NCI-H1417 treated with DMSO at 0.1 percent for 48 hours (cell line): ENCODE measurements at regions not wholly inside any gene's neighbourhood (a gene's known extent, or its start where the extent isn't known, plus 50 kb on each side); places are given as distances from the start of the nearest gene placed in this dataset.
"Not testable (repeated sequence)": the region's sequence is repeated elsewhere in the genome, so short reads cannot be mapped to it uniquely, and the experiment has no call there.

Experiments used
- DNase-seq: peaks from one replicate; lab custom pipeline; 2025; lab: John Stamatoyannopoulos, UW

DNA sequence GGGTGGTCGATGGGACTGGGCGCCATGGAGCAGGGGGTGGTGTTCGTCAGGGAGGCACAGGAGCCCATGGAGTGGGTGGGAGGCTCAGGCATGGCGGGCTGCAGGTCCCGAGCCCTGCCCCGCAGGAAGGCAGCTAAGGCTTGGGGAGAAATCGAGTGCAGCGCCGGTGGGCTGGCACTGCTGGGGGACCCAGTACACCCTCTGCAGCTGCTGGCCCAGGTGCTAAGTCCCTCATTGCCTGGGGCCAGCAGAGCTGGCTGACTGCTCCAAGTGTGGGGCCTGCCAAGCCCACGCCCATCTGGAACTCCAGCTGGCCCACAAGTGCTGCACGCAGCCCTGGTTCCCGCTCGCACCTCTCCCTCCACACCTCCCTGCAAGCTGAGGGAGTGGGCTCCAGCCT is 1009.6 kb downstream of the TMTC2 start:
- not testable (repeated sequence) for DNase-seq

DNA sequence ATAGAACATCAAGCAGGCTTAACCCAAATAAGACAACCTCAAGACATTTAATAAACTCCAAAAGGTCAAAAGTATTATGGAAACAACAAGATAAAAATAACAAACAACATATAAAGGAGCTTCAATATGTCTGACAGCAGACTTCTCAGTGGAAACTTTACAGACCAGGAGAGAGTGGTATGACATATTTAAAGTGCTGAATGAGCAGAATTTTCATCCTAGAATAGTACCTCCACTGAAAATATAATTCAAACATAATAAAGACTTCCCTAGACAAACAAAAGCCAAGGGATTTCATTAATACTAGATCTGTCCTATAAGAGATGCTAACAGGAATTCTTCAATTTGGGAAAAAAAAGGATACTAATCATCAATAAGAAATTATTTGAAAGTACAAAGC is 1005.0 kb downstream of the TMTC2 start:
- no peak for DNase-seq

DNA sequence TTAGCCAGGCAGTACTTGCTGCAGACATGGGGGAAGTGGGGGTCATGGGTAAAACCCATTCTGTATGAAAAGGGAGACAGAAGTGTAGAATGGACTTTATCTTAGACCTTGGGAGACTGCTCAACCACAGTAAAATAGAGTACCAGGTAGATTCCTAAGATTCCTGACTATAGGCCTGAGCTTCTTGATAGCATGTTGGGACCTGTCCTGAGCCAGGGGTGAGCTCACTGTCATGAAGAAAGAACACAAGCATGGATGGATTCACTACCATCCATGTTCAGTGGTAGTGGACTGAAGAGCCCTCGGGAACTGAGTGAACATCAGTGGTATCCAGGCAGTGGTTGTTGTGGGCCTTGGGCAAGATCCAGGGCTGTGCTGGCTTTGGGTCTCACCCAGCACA is 1003.8 kb downstream of the TMTC2 start:
- no peak for DNase-seq

DNA sequence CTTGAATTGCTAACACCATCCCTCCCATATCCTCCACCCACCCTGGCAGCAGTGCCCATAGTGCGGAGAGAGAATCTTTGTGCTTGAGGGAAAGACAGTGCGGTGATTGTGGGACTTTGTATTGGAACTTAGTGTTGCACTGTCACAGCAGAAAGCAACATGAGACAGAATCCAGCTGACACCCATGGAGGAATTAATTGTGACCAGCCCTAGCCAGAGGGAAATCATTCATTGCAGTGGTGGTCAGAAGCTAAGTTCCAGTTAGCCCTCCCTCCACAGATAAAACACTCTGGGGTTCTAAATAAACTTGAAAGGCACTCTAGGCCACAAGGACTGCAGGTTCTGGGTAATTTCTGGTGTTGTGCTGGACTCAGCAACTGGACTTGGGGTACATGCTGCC is 1002.6 kb downstream of the TMTC2 start:
- DNase-seq: no peak

DNA sequence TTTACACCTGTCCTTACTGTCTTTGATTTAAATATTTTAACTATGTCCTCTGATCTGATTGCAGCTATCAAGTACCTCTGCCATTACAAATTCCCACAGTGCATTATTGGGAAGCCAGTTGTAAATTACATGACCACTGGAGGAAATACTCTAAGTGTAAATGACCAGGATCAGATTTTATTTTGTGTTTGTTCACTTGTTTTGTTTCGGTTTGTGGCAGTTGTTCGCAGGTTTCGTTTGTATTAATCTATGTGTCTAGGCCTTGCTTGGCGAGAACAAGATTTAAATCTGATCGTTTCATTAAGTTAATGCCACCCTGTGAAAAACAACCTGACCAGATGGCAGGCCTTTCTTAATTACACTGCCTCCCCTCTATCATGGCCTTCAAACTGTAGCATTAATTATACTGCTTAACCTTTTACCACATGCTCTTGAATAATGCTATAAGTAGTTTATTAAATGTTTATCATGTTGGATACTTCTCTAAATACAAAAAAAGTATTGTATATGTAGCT is 990.1 kb downstream of the TMTC2 start:
- DNase-seq: no peak

DNA sequence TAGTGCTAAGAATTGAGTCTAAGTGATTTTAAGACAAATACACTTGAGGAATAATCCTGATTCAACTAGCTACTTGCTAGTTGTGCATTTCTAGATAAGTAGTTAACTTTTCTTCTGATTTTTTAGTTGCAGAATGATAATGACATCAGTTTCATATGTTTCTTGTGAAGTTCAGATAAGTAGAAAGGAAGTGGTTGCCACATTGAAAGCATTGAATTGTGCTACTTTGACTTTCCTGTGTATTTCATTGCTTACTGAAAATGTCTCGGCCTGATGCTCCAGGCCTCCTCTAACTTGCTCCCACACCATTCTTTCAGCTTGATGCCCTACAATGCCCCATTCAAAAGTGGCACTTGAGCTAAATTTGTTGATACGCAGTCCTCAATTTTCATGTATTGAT is 980.0 kb downstream of the TMTC2 start:
- DNase-seq: no peak

DNA sequence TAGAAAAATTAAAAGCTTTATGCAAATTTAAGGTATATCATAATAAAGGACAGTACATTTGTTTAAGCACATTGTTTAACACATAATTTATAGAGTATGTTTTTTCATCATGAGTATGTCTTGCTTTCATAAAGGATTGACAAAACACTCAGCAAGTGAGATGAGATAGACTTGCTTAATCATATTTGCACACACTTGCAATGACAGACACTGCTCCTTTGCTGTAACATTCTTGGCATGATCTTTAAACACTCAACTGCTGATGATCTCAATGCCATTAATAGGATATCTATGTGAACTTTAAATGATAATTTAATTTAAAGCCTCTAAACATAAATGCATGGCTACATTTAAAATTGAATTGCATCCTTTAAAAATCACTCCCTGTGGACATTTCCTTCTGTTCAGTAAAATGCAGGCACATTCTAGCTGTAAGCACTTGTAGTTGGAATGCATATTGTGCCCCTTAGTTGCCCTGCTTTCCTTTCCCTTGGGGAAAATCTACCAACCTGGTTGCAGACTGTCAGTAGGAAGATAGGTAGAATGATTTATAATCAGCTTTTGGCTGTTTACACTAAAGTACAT is 979.0 kb downstream of the TMTC2 start:
- DNase-seq: no peak

DNA sequence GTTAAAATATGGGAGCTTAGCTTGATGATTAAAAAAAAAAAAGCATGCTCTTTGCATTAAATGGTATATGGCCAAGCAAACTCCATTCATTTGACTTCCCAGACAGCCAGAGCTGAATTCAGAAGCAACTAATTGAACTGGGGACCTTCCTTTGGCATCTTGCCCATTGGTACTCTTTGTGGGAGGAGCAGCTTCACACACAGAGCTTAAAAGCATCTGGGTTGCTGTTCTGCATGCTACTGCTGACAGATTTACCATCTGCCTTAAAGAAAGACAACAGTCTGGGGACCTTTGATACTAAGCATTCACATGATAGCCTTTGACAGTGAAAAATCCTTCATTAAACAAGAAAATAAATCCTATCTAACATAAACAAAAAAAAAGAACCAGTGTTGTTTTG is 977.9 kb downstream of the TMTC2 start:
- peak; percentile 49 for DNase-seq

DNA sequence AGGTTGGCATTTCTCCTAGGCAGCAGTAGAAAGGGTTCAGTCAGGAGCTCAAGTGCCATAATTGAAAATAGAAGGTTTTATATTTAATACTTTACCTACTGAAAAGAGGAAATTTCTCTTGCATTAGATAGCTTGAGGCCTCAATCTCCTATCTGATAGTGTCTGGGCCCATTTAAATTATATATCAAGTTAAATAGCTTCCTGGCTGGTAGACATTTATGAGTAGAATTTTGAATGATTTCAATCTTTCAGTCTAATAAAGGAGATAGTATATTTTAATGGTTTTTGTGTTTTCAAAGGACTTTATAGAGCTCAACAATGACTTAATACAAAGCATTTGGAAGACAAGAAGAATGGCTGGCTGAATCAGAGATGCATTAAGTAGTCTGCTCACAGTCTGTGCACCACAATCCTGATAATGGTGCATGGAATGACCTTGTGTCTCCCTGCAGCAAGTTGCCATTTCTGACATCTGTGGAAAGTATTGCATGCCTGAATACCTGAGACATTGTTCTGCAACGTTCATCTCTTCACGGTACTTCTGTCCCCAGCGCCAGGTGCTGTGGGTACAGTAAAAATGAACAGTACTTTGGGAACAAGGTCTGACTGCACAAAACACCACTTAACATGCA is 974.1 kb downstream of the TMTC2 start:
- no peak for DNase-seq

DNA sequence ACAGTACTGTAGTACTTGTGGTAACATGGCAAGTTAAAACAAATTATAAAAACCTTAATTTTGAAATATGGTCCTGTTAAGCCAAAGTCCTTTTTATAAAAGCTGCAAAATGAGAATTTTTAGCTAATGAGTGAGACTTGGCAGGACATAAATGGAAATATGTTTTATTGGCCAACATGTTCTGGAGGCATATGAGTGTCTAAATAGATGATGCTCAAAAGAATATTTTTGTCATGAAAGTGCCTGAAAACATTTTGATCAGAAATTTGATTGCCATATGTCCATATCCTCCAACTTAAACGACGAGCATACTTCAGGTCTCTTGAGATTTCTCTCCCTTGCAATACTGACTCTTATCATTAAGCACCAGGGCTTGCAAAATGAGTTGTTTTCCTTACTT is 972.6 kb downstream of the TMTC2 start:
- DNase-seq: no peak

DNA sequence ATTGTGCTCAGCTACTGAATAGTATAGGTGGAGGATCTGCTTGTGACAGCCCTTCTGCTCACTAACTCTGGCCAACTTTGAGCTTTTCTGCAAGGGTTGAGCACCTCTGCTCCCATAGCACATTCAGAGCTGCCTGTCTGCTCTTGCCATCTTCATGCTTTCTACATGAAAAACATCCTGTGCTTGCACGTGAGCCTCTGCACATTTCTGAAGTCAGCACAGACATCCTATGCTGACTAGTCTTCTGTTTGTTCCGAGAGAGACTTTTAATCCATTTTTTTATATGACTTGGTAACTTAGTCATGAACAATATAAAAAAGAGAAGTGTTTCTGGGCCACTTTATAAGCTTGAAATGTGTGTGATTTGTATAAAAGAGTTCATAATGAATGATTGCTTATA is 969.3 kb downstream of the TMTC2 start:
- DNase-seq: no peak

DNA sequence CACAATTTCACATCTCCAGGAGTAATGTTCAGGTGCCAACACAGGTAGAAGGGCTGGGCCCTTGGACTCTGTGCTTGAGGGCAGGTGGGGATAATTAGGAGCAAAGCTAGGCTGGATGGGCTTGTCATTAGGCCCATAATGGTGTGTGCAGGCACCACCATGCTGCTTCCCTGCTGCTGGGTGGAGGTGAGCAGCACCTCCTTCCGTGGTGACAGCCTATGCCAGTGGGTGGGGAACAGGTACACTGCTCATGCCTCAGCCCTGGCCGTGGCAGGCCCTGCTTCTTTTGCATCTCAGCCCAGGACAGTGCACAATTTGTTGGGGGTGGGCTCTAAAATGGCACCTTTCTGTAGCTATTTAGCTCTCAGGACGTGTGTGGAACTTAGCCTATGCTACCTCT is 955.5 kb downstream of the TMTC2 start:
- no peak for DNase-seq

DNA sequence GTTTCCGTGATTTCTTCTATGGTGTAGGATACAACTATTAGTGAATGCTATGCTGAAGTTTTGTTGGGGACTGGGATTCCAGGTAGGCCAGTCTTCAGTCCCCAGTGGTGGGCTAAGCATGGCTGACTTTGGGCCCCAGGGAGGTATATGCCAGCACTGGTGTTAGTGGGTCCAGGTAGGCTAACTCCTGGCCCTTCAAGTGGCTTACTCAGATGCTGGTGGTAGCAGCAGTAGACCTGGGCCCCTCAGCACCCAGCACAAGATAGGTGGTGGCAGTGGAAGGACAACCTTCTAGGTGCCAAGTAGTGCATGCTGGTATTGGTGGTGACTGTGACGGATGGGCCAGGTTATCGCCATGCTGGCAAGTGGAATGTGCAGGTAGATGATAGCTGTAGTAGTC is 955.1 kb downstream of the TMTC2 start:
- DNase-seq: no peak

DNA sequence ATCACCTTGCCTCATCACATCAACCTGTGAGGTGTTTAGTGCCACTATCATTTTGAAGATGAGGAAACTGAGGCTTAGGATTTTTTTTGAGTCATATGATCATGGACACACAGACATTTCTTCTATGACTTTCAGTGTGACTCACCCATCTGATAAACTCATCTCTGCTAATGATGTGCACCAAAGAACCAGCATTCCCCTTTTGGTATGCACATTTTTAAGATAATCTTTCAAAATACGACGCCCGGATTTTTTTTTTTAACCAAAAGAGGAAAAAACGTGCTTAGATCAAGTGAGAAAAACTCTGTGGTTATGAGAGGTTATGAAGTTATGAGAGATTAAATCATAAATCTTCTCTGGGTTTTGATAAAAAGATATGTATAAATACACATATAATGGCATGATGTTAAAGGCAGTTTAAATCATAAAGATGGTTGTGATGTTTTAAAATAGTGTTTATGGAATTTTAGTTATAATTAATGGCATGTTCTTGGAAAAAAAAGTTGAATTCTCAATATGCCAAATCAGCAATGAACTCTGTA is 948.1 kb downstream of the TMTC2 start:
- DNase-seq: no peak

DNA sequence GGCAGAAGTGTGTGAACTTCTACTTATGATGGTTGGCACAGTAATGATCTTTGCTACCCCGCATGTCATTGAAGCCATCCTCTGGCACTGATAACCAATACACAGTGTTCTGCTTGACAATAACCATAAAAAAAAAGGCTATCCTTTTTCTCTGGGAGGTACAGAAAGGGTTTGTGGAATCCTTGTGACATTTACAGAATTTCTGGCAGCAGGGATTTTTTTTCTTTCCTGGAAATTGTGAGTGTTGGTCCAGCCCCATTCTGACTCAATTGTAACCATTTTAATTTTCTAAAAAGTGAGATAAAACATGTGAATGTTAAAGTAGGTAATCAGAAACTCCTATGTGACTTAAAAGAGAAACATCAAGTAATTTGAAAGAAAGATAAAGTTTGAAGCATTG is 943.8 kb downstream of the TMTC2 start:
- no peak for DNase-seq

DNA sequence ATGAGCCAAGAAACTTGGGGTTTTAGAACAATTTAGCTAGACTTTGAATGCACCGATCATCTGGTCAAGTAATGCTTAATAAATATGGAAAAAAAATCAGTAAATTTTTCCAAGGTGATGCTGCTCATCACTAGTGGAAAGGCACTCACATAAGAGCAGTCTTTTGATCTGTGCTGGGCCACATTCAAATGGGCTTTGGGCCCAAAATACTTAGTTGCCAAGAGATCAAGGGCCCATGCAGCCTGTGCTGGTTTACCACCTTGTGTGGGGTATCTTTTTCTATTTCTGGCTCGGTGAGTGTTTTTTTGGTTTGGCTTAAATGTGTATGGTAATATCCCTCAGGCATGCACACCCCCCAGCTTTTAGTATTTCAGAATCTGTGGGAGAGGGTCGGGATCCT is 943.2 kb downstream of the TMTC2 start:
- no peak for DNase-seq

DNA sequence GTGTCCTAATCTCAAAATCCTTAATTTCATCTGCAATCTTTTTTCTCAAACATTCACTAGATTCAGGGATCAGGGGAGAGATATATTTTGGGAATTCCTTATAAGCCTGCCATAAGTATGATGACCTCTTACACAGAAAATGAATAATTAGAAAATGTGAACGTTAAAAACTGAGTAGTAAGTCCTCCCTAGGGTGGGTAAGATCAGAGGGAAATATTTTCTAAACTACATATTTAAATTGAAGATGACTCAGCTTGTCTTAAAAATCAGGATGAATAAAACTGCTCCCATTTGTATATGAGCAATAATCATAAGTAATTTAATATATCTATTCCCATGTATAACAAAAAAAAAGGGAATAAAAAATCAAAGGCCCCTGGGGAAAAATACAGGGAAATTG is 935.5 kb downstream of the TMTC2 start:
- DNase-seq: no peak

DNA sequence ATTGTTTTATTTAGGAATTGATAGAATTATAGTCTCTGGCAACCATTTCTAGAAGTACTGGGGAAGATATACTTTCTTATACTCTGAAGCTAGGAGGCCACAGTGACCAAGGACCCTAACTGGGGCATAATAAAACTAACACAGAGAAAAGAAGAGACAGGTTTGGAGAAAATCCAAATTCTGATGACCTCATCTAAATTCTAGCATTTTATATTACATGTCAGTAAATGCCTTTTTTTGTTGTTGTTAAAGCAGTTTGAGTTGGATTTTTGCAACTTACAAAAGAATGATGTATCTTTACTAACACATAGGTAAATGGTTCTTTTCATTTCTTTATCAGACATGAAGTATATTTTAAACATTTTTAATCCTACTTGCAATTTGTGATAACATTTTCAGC is 933.3 kb downstream of the TMTC2 start:
- no peak for DNase-seq

DNA sequence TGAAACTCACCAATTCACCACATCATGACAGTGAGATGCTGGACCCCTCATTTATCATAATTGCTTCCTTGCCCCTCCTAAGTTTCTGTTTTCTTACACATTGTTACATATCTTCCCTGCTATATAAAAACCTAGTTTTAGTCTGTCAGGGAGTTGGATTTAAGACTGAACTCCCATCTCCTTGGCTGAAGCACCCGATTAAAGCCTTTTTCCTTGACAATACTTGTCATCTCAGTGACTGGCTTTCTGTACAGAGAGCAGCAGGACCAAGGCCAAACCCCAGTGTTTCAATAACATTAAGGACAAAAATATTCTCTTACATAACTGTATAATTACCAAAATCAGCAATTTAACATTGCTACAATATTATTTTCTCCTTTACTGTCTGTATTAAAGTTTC is 928.4 kb downstream of the TMTC2 start:
- no peak for DNase-seq

DNA sequence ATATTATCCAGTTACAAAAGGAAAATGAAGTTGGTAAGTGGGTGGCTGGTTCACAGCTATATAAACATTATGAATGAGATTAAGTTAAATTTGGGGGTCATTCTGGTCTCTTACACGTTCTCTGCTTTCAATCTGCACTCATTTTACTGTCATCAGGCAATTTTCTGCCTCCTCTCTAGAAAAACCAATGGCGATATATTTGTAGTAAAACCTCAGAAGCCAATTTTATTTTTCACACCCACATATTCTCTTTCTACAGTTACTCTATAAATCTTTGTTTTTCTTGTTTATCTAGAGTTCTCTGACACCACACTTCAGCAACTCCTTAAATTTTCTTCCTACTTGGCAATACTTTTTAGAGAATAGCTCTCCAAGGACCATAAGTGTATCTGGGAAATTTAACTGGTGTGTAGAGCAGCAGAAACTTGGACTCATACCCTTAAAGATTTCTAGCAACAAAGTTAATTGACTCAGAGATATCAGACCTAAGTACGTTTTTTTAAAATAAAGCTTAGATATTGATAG is 926.9 kb downstream of the TMTC2 start:
- no peak for DNase-seq

DNA sequence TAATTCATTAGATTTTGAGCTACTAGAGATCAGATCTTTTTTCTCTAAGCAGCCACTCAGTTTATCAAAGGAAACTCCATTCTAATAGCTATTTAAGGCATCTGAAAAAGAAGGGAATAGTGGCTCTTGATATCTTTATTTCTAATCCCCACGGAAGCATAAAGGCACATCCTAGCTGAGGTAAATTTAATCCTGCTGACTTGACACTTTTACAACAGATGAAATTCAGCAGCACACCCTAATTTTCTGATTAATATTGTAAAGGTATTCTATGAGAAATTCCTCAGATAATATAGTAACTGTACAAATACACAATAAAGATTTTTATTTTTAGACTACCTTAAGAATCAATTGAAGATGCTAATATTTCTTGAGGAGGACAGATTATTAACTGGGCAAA is 916.4 kb downstream of the TMTC2 start:
- no peak for DNase-seq

DNA sequence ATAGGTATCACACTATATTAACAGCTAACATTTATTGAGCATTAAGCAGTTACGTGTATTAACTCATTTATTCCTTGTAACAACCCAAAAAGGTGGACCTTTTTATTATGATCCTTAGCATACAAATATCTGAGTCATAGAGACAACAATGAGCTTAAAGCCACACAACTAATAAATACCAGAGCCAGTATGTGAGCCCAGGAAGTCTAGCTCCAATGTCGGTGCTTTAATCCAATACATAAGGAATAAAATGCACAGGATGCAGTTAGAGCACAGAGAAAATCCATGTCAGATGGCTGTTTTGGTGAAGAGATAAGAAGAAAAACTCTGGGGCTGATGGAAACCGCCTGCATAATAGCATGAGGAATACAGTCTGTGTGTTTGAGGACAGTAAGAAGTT is 888.6 kb downstream of the TMTC2 start:
- DNase-seq: no peak

DNA sequence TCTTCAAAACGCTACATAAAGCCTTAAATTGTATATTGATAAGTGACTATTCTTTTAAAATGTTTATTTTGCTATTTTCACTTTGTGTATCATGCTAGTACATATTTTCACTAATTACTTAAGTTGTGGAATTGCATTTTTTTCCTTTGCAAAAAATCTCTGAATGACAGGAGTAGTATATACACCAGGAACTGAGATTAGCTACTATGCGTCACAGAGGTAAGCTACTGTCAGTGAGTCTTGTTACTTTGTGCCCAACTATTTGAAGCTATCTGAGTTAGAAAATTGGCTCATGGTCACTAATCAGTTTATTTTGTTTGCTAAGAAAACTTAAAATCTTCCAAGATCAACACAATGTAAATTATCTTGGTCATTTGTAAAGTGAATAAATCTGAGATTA is 887.4 kb downstream of the TMTC2 start:
- no peak for DNase-seq

DNA sequence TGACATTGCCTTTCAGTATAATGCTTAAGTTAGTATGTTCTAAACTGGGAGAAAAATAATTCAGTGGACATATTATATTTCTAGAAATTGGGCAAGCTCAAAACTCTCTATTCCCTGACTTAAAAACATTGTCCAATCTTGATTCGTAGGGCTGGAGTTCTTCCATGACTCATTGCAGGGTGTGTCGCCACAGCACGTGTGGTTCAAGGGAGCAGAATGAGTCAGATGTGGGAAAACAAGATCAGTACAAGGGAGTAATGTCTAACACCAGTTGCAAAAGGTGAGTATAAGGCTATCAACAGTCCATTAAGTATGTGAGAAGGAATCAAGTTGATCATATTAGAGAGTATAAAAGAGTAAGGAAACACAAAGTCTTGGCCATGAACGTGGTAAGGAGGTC is 887.0 kb downstream of the TMTC2 start:
- no peak for DNase-seq
